OCI-LY1 (cell line): ENCODE measurements at regions not wholly inside any gene's neighbourhood (a gene's known extent, or its start where the extent isn't known, plus 50 kb on each side); places are given as distances from the start of the nearest gene placed in this dataset.
A peak's percentile ranks its signal among the peaks of the same experiment; 100 is the strongest.

Source experiments
- H2AFZ ChIP-seq: fragments of 200-600 bp; sonication (generic), shearing (Covaris generic); 2 replicates; pipeline ENCODE4 v1.6.0; 2014; ENCODE audit warnings: antibody characterized with exemption, mild to moderate bottlenecking, low read length
- H3F3A ChIP-seq: fragments of 200-600 bp; sonication (generic), shearing (Covaris generic); 2 replicates; pipeline ENCODE4 v1.6.0; 2014; ENCODE audit warnings: mild to moderate bottlenecking, antibody characterized with exemption, low read length, moderate library complexity; ENCODE audit not compliant: insufficient read depth
- H3K27ac ChIP-seq: fragments of 200-600 bp; sonication (generic); 2 replicates; pipeline ENCODE4 v1.5.1; 2014; ENCODE audit warnings: low read length, mixed run types, mild to moderate bottlenecking, low read depth; ENCODE audit not compliant: poor library complexity, severe bottlenecking
- H3K27me3 ChIP-seq: fragments of 200-600 bp; sonication (generic); 2 replicates; pipeline ENCODE4 v1.6.0; 2014; ENCODE audit warnings: antibody characterized with exemption, mild to moderate bottlenecking, low read length, moderate library complexity; ENCODE audit not compliant: insufficient read depth
- H3K36me3 ChIP-seq: fragments of 200-600 bp; sonication (generic); 2 replicates; pipeline ENCODE4 v1.6.1; 2014; ENCODE audit warnings: mild to moderate bottlenecking, antibody characterized with exemption, low read length, moderate library complexity, mixed read lengths; ENCODE audit not compliant: insufficient read depth
- H3K4me1 ChIP-seq: fragments of 200-600 bp; sonication (generic); 2 replicates; pipeline ENCODE4 v1.5.1; 2014; ENCODE audit warnings: mild to moderate bottlenecking, low read length, moderate library complexity; ENCODE audit not compliant: insufficient read depth, severe bottlenecking
- H3K4me2 ChIP-seq: fragments of 200-600 bp; sonication (generic), shearing (Covaris generic); 2 replicates; pipeline ENCODE4 v1.6.1; 2014; ENCODE audit warnings: low read length
- H3K4me3 ChIP-seq: fragments of 200-600 bp; sonication (generic); 2 replicates; pipeline ENCODE4 v1.5.1; 2014; ENCODE audit warnings: low read length, low read depth, mild to moderate bottlenecking, mixed read lengths; ENCODE audit not compliant: poor library complexity, severe bottlenecking
- H3K79me2 ChIP-seq: fragments of 200-600 bp; shearing (Covaris generic); 2 replicates; pipeline ENCODE4 v1.6.1; 2016; ENCODE audit warnings: mixed run types, low read length, mixed read lengths; ENCODE audit not compliant: insufficient read depth
- H3K9ac ChIP-seq: fragments of 200-600 bp; sonication (generic), shearing (Covaris generic); 2 replicates; pipeline ENCODE4 v1.6.1; 2014; ENCODE audit warnings: mild to moderate bottlenecking, low read length, mixed read lengths
- H3K9me2 ChIP-seq: fragments of 200-600 bp; sonication (generic), shearing (Covaris generic); 2 replicates; pipeline ENCODE4 v1.6.1; 2014; ENCODE audit warnings: low read depth, mild to moderate bottlenecking, low read length, mixed read lengths
- H3K9me3 ChIP-seq: fragments of 200-600 bp; shearing (Covaris generic); 2 replicates; pipeline ENCODE4 v1.6.1; 2014; ENCODE audit warnings: low read length, mixed read lengths
- H4K20me1 ChIP-seq: fragments of 200-600 bp; sonication (generic), shearing (Covaris generic); 2 replicates; pipeline ENCODE4 v1.6.0; 2016; ENCODE audit warnings: mild to moderate bottlenecking, low read length; ENCODE audit not compliant: insufficient read depth
- CTCF ChIP-seq: fragments of 200-600 bp; sonication (generic), shearing (Covaris generic); IDR thresholded peaks from 2 replicates; pipeline ENCODE4 v1.5.1; 2017; ENCODE audit warnings: mild to moderate bottlenecking, antibody characterized with exemption, low read length, moderate library complexity, mixed read lengths
- EZH2 ChIP-seq: fragments of 200-600 bp; sonication (generic), shearing (Covaris generic); IDR thresholded peaks from 2 replicates; pipeline ENCODE4 v1.8.0; 2017; ENCODE audit warnings: borderline replicate concordance, mixed run types, mild to moderate bottlenecking, antibody characterized with exemption, low read length, moderate library complexity, mixed read lengths

DNA sequence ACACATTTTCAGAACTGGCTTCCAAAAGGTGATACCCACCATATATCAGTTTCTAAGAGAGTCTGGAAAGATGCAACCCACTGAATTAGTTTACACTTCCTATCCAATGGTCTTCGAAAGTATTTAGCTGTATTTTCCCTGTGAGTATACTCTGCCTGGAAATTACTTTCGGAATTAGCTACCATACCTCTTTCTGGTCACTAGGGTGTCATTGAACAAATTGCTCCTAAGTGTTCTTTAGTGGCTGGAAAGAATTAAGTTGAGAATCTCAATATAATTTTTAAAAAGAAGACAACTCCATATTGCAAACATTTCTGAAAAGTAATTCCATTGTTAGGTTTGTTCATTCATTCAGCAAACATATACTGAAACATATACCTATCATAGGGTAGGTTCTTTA, 283.1 kb upstream of the SSTR1 start:
- Histone ChIP-seq H4K20me1 (no peaks in the 10 kb centered on the region), H3K27ac (no peak overlapping the region), H3K27me3 (no peaks in the 10 kb centered on the region), H3K79me2 (no peaks in the 10 kb centered on the region), H3K9me3 (no peaks in the 10 kb centered on the region), H2AFZ (no peak overlapping the region), H3K4me1 (no peaks in the 10 kb centered on the region), H3F3A (no peaks in the 10 kb centered on the region), H3K4me3 (no peak overlapping the region), H3K36me3 (no peaks in the 10 kb centered on the region; the same call in 1 of the 2 replicates), H3K9ac (no peak overlapping the region), H3K9me2 (no peaks in the 10 kb centered on the region), H3K4me2 (no peak overlapping the region)
- no peak for TF ChIP-seq EZH2
- 0 out of 2 replicates have a peak, but pooled peaks have one; percentile 9 for TF ChIP-seq CTCF

- no peak overlapping the region for H3K27ac ChIP-seq
- no peak overlapping the region for H3K9ac ChIP-seq
- H3K4me3 ChIP-seq = no peak overlapping the region
- H3K4me2 ChIP-seq = peak overlapping the region; percentile 25; the same call in 1 of the 2 replicates
- no peaks in the 10 kb centered on the region for H3F3A ChIP-seq
- H3K9me2 ChIP-seq = no peaks in the 10 kb centered on the region
- no peaks in the 10 kb centered on the region for H4K20me1 ChIP-seq
- no peaks in the 10 kb centered on the region for H3K9me3 ChIP-seq
- TF ChIP-seq EZH2 (no peak), CTCF (no peak)
- no peak overlapping the region for H2AFZ ChIP-seq
- peaks cover 10% of the 10 kb centered on the region for H3K4me1 ChIP-seq
- H3K36me3 ChIP-seq = no peaks in the 10 kb centered on the region; the same call in 1 of the 2 replicates
- H3K27me3 ChIP-seq = no peaks in the 10 kb centered on the region
- H3K79me2 ChIP-seq = no peaks in the 10 kb centered on the region
Observed at GRCh38 chr14:37932008-37932407, 275.7 kb upstream of the SSTR1 start.

DNA sequence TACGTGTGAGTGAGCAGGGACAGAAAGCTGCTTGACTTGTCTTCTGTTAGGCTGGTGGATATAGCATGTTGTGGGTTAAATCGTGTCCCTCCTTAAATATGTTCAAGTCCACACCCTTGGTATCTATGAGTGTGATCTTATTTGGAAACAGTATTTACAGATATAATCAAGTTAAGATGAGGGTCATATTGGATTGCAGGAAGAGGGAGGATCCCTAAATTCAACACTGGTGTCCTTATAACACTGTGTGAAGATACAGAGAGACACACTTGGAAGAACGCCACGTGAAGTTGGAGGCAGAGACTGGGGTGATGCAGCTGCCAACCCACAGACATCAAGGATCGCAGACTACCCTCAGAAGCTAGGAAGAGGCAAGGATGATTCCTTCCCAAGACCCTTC, 275.2 kb upstream of the SSTR1 start:
- Histone ChIP-seq H2AFZ (no peak overlapping the region), H3K9ac (no peak overlapping the region), H3K9me2 (no peaks in the 10 kb centered on the region), H3K27me3 (no peaks in the 10 kb centered on the region), H3K4me3 (no peak overlapping the region), H3K4me1 (peaks cover 10% of the 10 kb centered on the region), H3K4me2 (peak overlapping the region; percentile 25; the same call in 1 of the 2 replicates), H3F3A (no peaks in the 10 kb centered on the region), H3K9me3 (no peaks in the 10 kb centered on the region), H4K20me1 (no peaks in the 10 kb centered on the region), H3K36me3 (no peaks in the 10 kb centered on the region; the same call in 1 of the 2 replicates), H3K79me2 (no peaks in the 10 kb centered on the region), H3K27ac (no peak overlapping the region)
- TF ChIP-seq EZH2 = no peak
- TF ChIP-seq CTCF = no peak
